ENCODE measurements at regions not wholly inside any gene's neighbourhood (a gene's known extent, or its start where the extent isn't known, plus 50 kb on each side); places are given as distances from the start of the nearest gene placed in this dataset.

DNA sequence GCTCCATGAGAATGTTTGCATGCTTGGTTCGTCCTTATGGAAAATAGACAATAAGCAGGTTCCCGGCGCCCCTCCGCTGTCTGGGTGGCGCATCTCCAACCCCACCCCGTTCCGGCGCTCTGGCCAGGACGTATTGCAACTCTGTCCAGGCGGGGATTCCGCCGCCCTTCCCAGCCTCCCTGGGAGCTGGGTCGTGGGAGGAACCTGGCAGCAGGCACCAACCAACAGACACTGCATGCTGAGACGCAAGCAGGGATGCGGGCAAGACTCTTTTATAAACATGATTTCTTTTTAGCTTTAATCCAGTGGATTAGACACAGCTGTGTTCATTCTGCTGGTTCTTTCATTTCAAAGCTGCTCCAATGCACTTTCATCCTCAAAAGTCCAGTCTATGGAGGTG lies 240.2 kb downstream of the SH3BP4 start:
- no peak for ATAC-seq
- peaks cover 0 to 4% of the 10 kb centered on the region in 2 donors for H3K9me3 Mint-ChIP-seq
- H3K27ac Mint-ChIP-seq = no peak overlapping the region
- DNase-seq (ENCODE audit: low spot score in 2 of 2) = no peak
- H3K36me3 Mint-ChIP-seq = no peaks in the 10 kb centered on the region

DNA sequence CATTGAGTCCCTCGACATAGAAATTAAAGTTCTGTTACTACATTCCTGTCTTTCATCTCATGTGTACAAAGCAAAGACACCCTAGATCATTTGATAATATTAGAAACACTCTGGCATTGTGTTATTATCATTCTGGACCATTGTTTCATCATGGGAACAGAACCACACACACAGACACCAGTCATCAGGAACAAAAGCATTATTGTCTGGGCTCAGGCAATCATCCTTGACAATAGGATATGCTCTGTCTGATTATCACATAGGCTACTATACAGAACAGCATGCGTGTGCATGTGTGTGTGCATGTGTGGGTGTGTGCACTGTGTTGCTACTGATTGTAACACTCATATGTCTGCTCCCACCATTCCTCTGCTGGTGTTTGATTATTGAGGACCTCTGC lies 242.5 kb downstream of the SH3BP4 start:
- no peak overlapping the region for H3K27ac Mint-ChIP-seq
- DNase-seq (ENCODE audit: low spot score in 2 of 2) = no peak
- ATAC-seq = no peak
- no peaks in the 10 kb centered on the region for H3K36me3 Mint-ChIP-seq
- peaks cover 0 to 4% of the 10 kb centered on the region in 2 donors for H3K9me3 Mint-ChIP-seq

DNA sequence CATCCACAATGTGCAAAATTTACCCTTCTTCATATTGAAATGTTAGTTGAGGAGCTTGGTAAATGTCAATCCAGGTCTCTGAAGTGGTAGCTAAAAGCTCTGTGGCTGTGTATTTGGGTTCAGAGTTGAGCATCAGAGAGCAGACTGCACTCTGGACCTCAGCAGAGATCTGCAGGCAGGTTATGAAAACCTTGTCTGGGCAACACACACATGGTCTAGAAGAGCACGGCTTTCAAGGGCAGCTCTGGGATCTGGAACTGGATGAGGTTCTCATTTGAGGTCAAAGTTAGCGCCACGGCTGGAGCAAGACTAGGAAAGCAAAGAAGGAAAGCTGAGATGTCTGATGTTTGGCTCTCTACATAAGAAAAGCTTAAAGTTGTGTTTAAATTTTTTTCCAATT lies 243.0 kb downstream of the SH3BP4 start:
- H3K9me3 Mint-ChIP-seq = peaks cover 0 to 4% of the 10 kb centered on the region in 2 donors
- no peak overlapping the region for H3K27ac Mint-ChIP-seq
- no peaks in the 10 kb centered on the region for H3K36me3 Mint-ChIP-seq
- ATAC-seq (no peak), DNase-seq (ENCODE audit: low spot score in 2 of 2) (no peak)

DNA sequence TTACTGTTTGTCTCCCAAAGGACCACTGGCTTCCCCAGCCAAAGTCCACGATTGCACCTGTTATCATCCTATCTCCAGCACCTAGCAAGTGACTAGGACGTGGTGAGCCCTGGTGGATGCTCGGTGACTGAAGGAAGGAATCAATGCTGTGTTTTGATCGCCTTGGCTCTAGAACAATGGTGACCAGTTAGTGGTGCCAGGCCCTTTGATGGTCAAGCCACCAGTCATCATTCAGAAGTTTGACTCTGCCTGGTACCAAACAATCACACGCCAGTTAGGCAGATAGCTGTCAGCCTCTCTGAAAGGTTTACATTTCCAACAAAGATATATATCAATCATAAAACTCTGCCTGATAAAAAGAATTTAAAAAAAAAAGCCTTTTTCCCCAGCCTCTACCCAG lies 244.1 kb downstream of the SH3BP4 start:
- DNase-seq (ENCODE audit: low spot score in 2 of 2) (no peak), ATAC-seq (no peak)
- Mint-ChIP-seq H3K9me3 (peaks cover 0 to 4% of the 10 kb centered on the region in 2 donors), H3K27ac (no peak overlapping the region), H3K36me3 (no peaks in the 10 kb centered on the region)

DNA sequence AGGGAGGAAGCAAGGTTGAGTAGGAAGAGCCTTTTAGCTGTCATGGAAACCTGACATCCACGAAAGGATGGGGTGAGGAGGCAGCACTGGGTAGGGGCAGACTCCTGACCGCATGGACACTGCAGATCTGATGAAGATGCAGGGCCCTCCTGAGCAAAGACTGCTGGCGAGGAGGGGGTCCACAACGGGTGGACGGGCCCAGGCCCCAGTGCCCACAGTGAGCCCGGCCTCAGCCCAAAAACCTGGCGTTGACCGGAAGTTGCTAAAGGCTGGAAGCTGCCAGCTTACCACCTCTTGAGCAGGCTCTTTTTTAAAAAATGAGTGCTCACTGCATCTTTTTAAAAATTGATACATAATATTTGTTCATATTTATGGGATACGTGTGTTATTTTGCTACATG lies 247.3 kb downstream of the SH3BP4 start:
- DNase-seq (ENCODE audit: low spot score in 2 of 2) (no peak), ATAC-seq (no peak)
- H3K9me3 Mint-ChIP-seq = no peaks in the 10 kb centered on the region
- H3K36me3 Mint-ChIP-seq = no peaks in the 10 kb centered on the region
- no peak overlapping the region for H3K27ac Mint-ChIP-seq

DNA sequence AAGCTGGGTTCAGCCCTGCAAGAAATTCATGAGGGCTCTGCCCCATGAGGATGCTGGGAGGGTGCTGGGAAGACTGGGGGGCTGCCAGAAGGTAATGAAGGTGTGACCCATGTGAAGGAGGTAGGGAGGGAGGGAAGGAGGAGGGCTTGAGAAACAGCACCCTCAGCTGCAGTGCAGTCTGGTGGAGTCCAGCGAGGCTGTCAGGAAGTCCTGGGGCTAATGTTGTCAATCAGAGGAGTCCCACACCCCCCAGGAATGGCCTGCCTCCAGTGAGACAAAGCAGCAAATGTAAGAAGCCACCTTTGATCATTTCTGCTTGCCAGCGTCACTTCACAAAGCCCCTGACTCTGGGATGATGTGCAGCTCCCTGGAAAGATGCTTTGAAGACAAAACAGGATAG lies 248.4 kb downstream of the SH3BP4 start:
- DNase-seq (ENCODE audit: low spot score in 2 of 2) = no peak
- ATAC-seq = no peak
- H3K27ac Mint-ChIP-seq = no peak overlapping the region
- H3K9me3 Mint-ChIP-seq = no peaks in the 10 kb centered on the region
- H3K36me3 Mint-ChIP-seq = no peaks in the 10 kb centered on the region

DNA sequence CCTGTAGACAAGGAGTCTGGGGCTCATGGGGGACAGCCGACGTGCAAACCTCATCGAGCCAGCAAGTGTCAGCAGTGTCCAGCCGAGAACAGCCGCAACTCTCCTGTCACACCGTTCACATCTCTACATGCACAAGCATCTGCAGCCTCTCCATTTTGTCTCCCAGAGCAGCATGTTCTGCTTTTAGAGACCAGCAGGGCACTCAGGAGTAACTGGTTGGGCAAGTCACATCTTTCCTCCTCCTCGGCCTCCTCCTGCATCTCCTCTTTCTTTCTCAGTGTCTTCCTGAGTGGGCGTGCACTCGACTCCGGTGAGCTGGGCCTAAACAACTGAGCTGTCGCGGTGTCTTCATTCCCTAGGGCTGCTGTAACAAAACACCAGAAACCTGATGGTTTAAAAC lies 249.9 kb downstream of the SH3BP4 start:
- Mint-ChIP-seq H3K36me3 (no peaks in the 10 kb centered on the region), H3K27ac (no peak overlapping the region)

DNA sequence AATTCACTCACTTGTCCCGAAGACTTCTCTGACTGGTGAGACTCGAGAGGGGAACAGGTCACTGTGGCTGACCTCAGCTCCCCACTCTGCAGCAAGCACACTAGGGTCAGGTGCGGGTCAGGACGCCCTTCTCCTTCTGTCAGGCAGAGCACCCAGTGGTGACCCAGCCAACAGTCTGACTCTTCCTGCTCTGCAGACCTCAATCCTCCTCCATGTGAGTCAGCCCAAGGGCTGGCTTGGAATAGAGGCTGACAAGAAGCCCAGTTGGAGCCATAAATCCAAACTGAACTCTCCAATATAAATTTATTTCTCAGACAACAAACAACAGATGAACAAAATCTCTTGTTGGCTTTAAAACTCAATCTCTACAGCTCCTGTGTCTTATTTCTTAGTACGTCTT lies 253.1 kb downstream of the SH3BP4 start:
- DNase-seq (ENCODE audit: low spot score in 2 of 2) (no peak), ATAC-seq (no peak)
- Mint-ChIP-seq H3K27ac (no peak overlapping the region), H3K9me3 (peaks cover 0 to 4% of the 10 kb centered on the region in 2 donors), H3K36me3 (no peaks in the 10 kb centered on the region)

More for the DNA sequence above, 249.9 kb downstream of the SH3BP4 start:
- no peaks in the 10 kb centered on the region for H3K9me3 Mint-ChIP-seq
- ATAC-seq (no peak), DNase-seq (ENCODE audit: low spot score in 2 of 2) (no peak)

DNA sequence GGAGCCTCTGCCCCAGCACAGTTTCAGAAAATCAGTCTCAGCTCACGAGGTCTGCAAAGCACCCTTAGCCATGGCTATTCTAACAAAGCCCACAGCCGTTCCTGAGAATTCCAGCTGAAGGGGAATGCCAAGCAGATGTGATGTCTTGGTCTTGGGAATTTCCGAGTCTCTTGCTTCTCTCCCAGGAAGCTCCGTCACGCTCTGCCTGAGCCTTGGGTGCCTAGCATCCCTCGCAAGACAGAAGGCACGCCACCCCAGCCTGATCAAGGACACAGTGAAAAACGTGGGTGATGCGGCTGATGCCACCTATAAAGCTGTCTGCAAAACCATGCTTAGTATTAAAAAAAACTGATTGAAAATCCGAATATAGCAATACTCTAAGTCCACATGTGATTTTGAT lies 254.6 kb downstream of the SH3BP4 start:
- H3K36me3 Mint-ChIP-seq = no peaks in the 10 kb centered on the region
- no peak overlapping the region for H3K27ac Mint-ChIP-seq
- no peak for DNase-seq (ENCODE audit: low spot score in 2 of 2)
- ATAC-seq = no peak
- peaks cover 0 to 4% of the 10 kb centered on the region in 2 donors for H3K9me3 Mint-ChIP-seq

DNA sequence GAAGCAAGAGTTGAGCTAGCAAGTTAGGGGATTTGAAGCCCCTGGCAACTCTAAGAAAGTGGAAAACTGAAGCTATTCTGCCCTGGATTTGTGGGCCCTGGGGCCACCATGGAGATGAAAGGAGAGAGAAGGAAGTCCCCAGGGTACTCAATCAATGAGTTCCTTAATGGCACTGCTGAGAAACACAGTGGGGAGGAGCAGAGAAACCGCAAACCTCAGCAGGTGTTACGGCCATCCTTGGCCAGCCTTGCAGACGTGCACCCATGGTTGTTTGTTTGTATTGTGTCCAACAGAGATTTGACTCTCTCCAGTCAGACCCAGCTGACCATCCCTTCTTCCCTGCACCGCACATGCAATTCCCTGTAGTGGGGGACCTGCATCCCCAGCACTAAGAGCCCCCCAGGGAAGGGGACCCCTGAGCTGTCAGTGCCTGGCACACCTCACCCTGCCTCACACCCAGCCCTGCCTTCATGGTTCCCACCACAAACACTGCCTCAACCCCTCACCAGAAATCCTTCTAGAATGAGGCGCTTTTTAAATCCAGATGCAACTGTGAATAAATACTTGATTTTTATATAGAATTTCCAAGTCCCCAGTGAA lies 255.3 kb downstream of the SH3BP4 start:
- Mint-ChIP-seq H3K27ac (no peak overlapping the region), H3K36me3 (no peaks in the 10 kb centered on the region), H3K9me3 (peaks cover 0 to 4% of the 10 kb centered on the region in 2 donors)
- ATAC-seq (no peak), DNase-seq (ENCODE audit: low spot score in 2 of 2) (no peak)

DNA sequence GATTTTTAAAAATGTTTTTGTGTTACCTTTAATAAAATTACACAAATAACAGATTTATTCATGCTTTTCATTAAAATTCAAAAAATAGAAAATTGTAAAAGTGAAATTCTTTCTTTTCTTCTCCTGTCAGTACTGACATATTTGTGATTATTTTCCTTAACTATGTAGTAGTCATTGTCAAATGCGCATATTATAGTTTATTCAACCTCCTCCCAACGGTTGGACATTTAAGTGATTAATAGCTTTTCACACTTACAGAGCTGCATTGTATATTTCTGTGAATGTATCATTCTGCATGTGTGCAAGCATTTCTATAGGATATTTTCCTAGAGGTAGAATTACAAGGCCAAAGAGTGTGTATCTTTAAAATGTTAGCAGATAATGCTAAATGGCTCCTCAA lies 259.2 kb downstream of the SH3BP4 start:
- DNase-seq (ENCODE audit: low spot score in 2 of 2) = no peak
- Mint-ChIP-seq H3K27ac (no peak overlapping the region), H3K36me3 (no peaks in the 10 kb centered on the region), H3K9me3 (peaks cover 0 to 4% of the 10 kb centered on the region in 2 donors)
- no peak for ATAC-seq

DNA sequence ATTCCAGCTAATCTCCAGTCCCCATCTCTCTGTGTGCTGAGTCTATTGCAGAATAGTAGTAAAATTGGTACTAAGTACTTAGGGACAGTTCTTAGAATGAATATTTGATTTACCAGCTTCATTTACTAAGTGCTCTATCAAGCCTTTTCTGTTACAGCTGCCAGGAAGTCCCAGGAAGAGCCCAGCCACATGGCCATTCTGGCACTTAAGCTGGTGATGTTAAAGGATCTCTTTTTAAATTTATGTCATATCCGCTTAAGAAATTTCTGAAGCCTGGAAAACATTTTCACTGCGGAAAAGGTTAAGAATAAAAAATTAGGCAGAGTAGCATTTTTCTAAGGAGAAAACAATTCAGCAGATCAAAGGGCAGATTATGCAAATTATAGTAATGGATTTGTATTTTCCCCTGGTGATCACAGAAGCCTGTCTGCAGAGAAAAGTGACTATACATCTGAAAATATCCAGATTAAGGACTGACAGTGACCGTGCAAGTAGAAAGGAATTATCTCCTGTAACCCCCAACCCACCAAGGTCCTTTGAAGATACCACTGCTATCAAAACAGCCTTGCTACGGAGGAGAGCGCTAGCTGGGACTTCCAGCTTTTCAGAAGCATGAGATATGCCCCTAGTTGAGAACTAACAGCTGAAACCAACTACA lies 260.8 kb downstream of the SH3BP4 start:
- DNase-seq (ENCODE audit: low spot score in 2 of 2) (no peak), ATAC-seq (no peak)
- Mint-ChIP-seq H3K9me3 (peaks cover 0 to 4% of the 10 kb centered on the region in 2 donors), H3K36me3 (no peaks in the 10 kb centered on the region), H3K27ac (no peak overlapping the region)

DNA sequence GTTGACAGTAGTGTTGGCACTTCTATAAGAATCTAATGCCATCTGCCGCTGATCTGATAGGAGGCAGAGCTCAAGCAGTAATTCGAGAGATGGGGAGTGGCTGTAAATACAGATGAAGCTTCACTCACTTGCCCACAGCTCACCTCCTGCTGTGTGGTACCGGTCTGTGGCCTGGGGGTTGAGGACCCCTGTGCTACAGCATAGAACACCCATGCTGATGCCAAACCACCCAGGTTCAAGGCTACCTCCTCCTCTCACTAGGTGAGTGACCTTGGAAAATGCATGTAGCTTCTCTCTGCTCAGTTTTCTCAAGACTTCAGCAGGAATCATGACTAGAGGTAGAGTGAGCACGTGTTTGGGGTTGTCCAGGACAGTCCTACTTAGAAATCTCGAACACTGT lies 263.4 kb downstream of the SH3BP4 start:
- no peaks in the 10 kb centered on the region for H3K9me3 Mint-ChIP-seq
- no peak for ATAC-seq
- H3K36me3 Mint-ChIP-seq = no peaks in the 10 kb centered on the region
- H3K27ac Mint-ChIP-seq = no peak overlapping the region
- no peak for DNase-seq (ENCODE audit: low spot score in 2 of 2)

DNA sequence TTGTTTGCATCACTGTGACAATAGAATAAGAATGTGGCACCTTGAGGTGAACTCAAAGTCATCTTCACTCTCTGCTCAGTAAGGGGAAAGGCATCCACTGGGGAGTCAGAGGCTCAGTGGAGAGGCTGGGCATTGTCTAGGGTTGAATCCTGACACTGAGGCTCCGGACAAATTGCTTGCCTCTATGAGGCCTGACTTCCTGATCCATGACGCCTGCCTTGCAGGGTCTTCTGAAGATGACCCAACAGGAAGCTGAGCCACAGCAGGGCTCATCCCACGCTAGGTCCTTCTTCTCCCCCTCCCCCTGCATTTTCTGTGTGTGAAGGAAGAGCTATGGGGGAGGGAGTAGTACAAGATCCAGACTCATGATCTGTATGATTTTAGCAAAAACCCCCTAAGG lies 265.1 kb downstream of the SH3BP4 start:
- Mint-ChIP-seq H3K9me3 (no peaks in the 10 kb centered on the region), H3K36me3 (no peaks in the 10 kb centered on the region), H3K27ac (no peak overlapping the region)
- DNase-seq (ENCODE audit: low spot score in 2 of 2) (no peak), ATAC-seq (no peak)

DNA sequence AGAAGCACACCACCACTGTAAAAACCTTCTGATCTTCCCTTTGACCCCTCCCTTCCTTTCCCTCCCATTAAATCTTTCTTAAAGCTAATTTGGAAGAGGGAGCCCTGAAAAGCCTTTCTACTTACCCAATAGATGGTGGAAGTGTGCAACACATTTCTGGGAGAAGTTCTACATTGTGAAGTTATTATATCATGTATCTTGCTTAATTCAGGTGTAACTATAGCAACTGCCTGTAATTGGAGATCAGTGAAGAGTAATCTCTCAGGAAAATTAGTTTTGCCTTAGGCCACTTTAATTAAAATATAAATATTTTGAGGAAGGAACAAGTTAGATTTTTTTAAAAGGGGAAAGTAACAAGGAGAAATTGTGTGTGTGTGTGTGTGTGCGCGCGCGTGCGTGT lies 266.0 kb downstream of the SH3BP4 start:
- no peaks in the 10 kb centered on the region for H3K9me3 Mint-ChIP-seq
- H3K36me3 Mint-ChIP-seq = no peaks in the 10 kb centered on the region
- H3K27ac Mint-ChIP-seq = no peak overlapping the region
- DNase-seq (ENCODE audit: low spot score in 2 of 2) (no peak), ATAC-seq (no peak)

DNA sequence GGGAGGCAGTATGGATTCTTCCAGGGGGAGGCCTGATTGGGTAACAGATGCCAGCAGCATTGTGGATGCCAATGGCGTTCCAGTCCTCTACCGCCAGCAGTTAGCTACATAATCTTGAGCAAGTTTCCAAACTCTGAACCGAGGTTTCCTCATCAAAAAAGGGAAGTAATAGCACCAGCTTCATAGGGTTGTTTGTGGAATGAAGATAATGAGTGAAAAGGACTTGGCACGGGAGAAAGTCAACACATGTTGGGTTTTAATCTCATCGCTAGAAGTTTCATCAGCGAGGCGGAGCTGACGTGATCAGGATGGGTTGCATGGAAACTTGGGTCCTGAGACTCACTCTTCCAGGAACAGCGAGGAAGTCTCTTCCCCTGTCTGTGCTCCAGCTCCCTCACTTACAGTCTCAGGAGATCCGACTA lies 266.7 kb downstream of the SH3BP4 start:
- Mint-ChIP-seq H3K36me3 (no peaks in the 10 kb centered on the region), H3K9me3 (no peaks in the 10 kb centered on the region), H3K27ac (no peak overlapping the region)
- DNase-seq (ENCODE audit: low spot score in 2 of 2) (no peak), ATAC-seq (no peak)

DNA sequence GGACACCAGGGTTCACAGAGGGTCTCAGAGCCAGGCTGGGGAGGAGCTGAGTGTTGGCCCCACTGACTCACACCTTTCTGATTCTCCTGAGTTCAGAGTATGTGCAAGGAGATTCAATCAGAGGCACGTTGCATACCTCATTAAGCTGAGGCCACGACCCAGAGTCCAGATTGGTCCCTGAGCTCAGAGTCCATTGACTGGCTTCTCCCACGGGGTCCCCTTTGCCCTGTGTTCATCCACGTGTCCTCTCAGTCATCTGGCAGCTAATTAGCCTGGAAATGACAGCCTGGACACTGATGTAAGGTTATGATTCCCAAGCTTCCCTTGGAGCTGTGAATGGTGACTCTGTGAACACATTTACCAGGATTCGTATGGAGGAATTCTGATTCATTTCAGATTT lies 267.2 kb downstream of the SH3BP4 start:
- Mint-ChIP-seq H3K9me3 (no peaks in the 10 kb centered on the region), H3K27ac (no peak overlapping the region), H3K36me3 (no peaks in the 10 kb centered on the region)
- DNase-seq (ENCODE audit: low spot score in 2 of 2) (no peak), ATAC-seq (no peak)

DNA sequence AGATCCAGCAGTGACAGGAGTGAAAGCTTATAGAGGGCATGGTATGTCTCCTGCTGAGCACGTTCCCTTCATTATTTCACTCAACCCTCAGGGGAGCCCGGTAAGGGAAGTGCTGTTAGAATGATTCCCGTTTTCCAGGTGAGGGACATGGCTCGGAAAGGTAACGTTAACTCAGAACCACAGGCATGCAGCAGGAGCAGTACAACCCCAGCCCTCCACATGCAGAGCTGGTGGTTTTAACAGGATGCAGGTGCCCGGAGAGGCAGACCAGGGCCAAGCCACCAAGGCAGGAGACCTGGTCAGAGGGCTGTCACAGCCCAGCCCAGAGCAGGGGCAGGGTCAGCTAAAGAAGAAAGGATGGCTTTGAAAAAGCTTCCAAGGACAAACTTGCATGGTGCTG lies 268.5 kb downstream of the SH3BP4 start:
- ATAC-seq (no peak), DNase-seq (ENCODE audit: low spot score in 2 of 2) (no peak)
- Mint-ChIP-seq H3K9me3 (no peaks in the 10 kb centered on the region), H3K27ac (no peak overlapping the region), H3K36me3 (no peaks in the 10 kb centered on the region)

All from activated naive CD4-positive, alpha-beta T cell treated with anti-CD3 and anti-CD28 coated beads, Interleukin-2, amount 50 U/mL, for 72 hours (primary cell).